ENCODE measurements at regions not wholly inside any gene's neighbourhood (a gene's known extent, or its start where the extent isn't known, plus 50 kb on each side); places are given as distances from the start of the nearest gene placed in this dataset.

- H3K27ac ChIP-seq (replicated peaks in 1 of 4): no peak overlapping the region
- DNase-seq (ENCODE audit: extremely low spot score): no peak
- TF ChIP-seq CTCF (IDR thresholded peaks at IDR 0.05) (no peak), POLR2AphosphoS5 (IDR thresholded peaks at IDR 0.05) (no peak), POLR2A (IDR thresholded peaks at IDR 0.05; ENCODE audit: low read depth) (no peak), EP300 (IDR thresholded peaks at IDR 0.05) (no peak)
- intact Hi-C loops (cut with DNase I): no loop called here
- no peaks in the 10 kb centered on the region for H3K27me3 ChIP-seq
- WGBS: 69% methylated on average over 6 of the region's 6 CpGs
- no peaks in the 10 kb centered on the region for H3K36me3 ChIP-seq
- H3K4me1 ChIP-seq: peaks cover 3 to 10% (median 10%) of the 10 kb centered on the region in 4 donors
- no peaks in the 10 kb centered on the region for H3K9me3 ChIP-seq
- no peak overlapping the region for H3K4me3 ChIP-seq
Observed at GRCh38 chr4:54542540-54543041, 115.2 kb upstream of the KIT start.

GRCh38 chr4:54543088-54543795, 114.5 kb upstream of the KIT start:
- no peaks in the 10 kb centered on the region for H3K27me3 ChIP-seq
- intact Hi-C loops (cut with DNase I): no loop called here
- no peak overlapping the region for H3K4me3 ChIP-seq
- no peak for DNase-seq (ENCODE audit: extremely low spot score)
- H3K36me3 ChIP-seq: no peaks in the 10 kb centered on the region
- H3K9me3 ChIP-seq: no peaks in the 10 kb centered on the region
- TF ChIP-seq POLR2AphosphoS5 (IDR thresholded peaks at IDR 0.05) (no peak), POLR2A (IDR thresholded peaks at IDR 0.05; ENCODE audit: low read depth) (no peak), CTCF (IDR thresholded peaks at IDR 0.05) (no peak), EP300 (IDR thresholded peaks at IDR 0.05) (no peak)
- H3K27ac ChIP-seq (replicated peaks in 1 of 4): no peak overlapping the region
- WGBS: 85% methylated on average over 3 of the region's 3 CpGs
- H3K4me1 ChIP-seq: peaks cover 3 to 10% (median 10%) of the 10 kb centered on the region in 4 donors

- H3K36me3 ChIP-seq: no peaks in the 10 kb centered on the region
- H3K4me1 ChIP-seq: no peaks in the 10 kb centered on the region
- TF ChIP-seq EP300 (IDR thresholded peaks at IDR 0.05): no peak
- no peak for TF ChIP-seq CTCF (IDR thresholded peaks at IDR 0.05)
- no peak for TF ChIP-seq POLR2A (IDR thresholded peaks at IDR 0.05; ENCODE audit: low read depth)
- no peak for TF ChIP-seq POLR2AphosphoS5 (IDR thresholded peaks at IDR 0.05)
- no peaks in the 10 kb centered on the region for H3K9me3 ChIP-seq
- no peak overlapping the region for H3K27ac ChIP-seq (replicated peaks in 1 of 4)
- no peaks in the 10 kb centered on the region for H3K27me3 ChIP-seq
- no peak overlapping the region for H3K4me3 ChIP-seq
- no peak for DNase-seq (ENCODE audit: extremely low spot score)
- 85% methylated on average over 4 of the region's 4 CpGs for WGBS
- intact Hi-C loops (cut with DNase I): no loop called here
Observed at GRCh38 chr4:54545663-54546424, 111.9 kb upstream of the KIT start.

GRCh38 chr4:54547299-54548097, 110.3 kb upstream of the KIT start:
- Histone ChIP-seq H3K4me1 (no peaks in the 10 kb centered on the region), H3K36me3 (no peaks in the 10 kb centered on the region), H3K9me3 (no peaks in the 10 kb centered on the region), H3K27me3 (no peaks in the 10 kb centered on the region), H3K27ac (replicated peaks in 1 of 4) (no peak overlapping the region), H3K4me3 (no peak overlapping the region)
- TF ChIP-seq POLR2A (IDR thresholded peaks at IDR 0.05; ENCODE audit: low read depth) (no peak), EP300 (IDR thresholded peaks at IDR 0.05) (no peak), POLR2AphosphoS5 (IDR thresholded peaks at IDR 0.05) (no peak), CTCF (IDR thresholded peaks at IDR 0.05) (no peak)
- DNase-seq (ENCODE audit: extremely low spot score): no peak
- intact Hi-C loops (cut with DNase I): no loop called here
- 60% methylated on average over 7 of the region's 7 CpGs for WGBS
